AG09309 (cell line): ENCODE measurements at regions not wholly inside any gene's neighbourhood (a gene's known extent, or its start where the extent isn't known, plus 50 kb on each side); places are given as distances from the start of the nearest gene placed in this dataset.
"Not testable (repeated sequence)": the region's sequence is repeated elsewhere in the genome, so short reads cannot be mapped to it uniquely, and the experiment has no call there.

Experiments
- DNase-seq: peaks from one replicate; pipeline ENCODE4 v3.0.0-alpha.2; 2010; ENCODE audit warnings: low read depth
- H3K4me3 ChIP-seq: 2 replicates; pipeline ENCODE4 v1.5.1; 2011; ENCODE audit warnings: mild to moderate bottlenecking, low read depth, low read length, moderate library complexity; ENCODE audit not compliant: control insufficient read depth
- CTCF ChIP-seq: IDR thresholded peaks from 2 replicates; pipeline ENCODE4 v1.5.1; 2011; ENCODE audit warnings: mild to moderate bottlenecking, low read depth, low read length, inconsistent platforms; ENCODE audit not compliant: insufficient read depth, control insufficient read depth; ENCODE audit errors: missing control alignments

- DNase-seq = no peak
- no peak for TF ChIP-seq CTCF
These were observed 177.3 kb upstream of the MBL2 start for GRCh38 chr10:52949899-52950298.

GRCh38 chr10:52946486-52946885, 173.9 kb upstream of the MBL2 start:
- H3K4me3 ChIP-seq = no peak overlapping the region
- DNase-seq = no peak
- TF ChIP-seq CTCF = no peak

More at GRCh38 chr10:52949899-52950298, 177.3 kb upstream of the MBL2 start:
- H3K4me3 ChIP-seq = no peak overlapping the region

- not testable (repeated sequence) for DNase-seq, H3K4me3 ChIP-seq
These were observed 172.9 kb upstream of the MBL2 start for GRCh38 chr10:52945521-52945920.

GRCh38 chr10:52940921-52941320, 168.3 kb upstream of the MBL2 start:
- DNase-seq = no peak
- H3K4me3 ChIP-seq = no peak overlapping the region
- no peak for TF ChIP-seq CTCF

- TF ChIP-seq CTCF = no peak
- no peak overlapping the region for H3K4me3 ChIP-seq
- DNase-seq = no peak
These were observed 167.3 kb upstream of the MBL2 start for GRCh38 chr10:52939894-52940293.

GRCh38 chr10:52933748-52934147, 161.2 kb upstream of the MBL2 start:
- no peak overlapping the region for H3K4me3 ChIP-seq
- DNase-seq = no peak
- TF ChIP-seq CTCF = no peak

GRCh38 chr10:52927678-52928077, 155.1 kb upstream of the MBL2 start:
- TF ChIP-seq CTCF = no peak
- no peak overlapping the region for H3K4me3 ChIP-seq
- no peak for DNase-seq
